Neuronal stem cell (in vitro differentiated cells): ENCODE measurements at regions not wholly inside any gene's neighbourhood (a gene's known extent, or its start where the extent isn't known, plus 50 kb on each side); places are given as distances from the start of the nearest gene placed in this dataset.

ENCODE experiments used
- DNase-seq: peaks from one replicate; pipeline ENCODE4 v3.0.0-alpha.2; 2013; ENCODE audit warnings: low spot score
- H2AFZ ChIP-seq: one replicate; pipeline ENCODE4 v1.6.1; 2013; ENCODE audit warnings: mild to moderate bottlenecking, low read length, inconsistent platforms
- H2AK5ac ChIP-seq: 2 replicates; pipeline ENCODE4 v1.6.1; 2013; ENCODE audit warnings: low read depth, mild to moderate bottlenecking, inconsistent platforms, low read length, moderate library complexity, mixed read lengths
- H2BK120ac ChIP-seq: 2 replicates; pipeline ENCODE4 v1.6.1; 2013; ENCODE audit warnings: low read depth, mild to moderate bottlenecking, inconsistent platforms, low read length, moderate library complexity, mixed read lengths
- H2BK12ac ChIP-seq: one replicate; pipeline ENCODE4 v1.6.1; 2013; ENCODE audit warnings: low read length, inconsistent platforms
- H2BK15ac ChIP-seq: 2 replicates; pipeline ENCODE4 v1.6.1; 2013; ENCODE audit warnings: mild to moderate bottlenecking, low read length, inconsistent platforms, mixed read lengths
- H2BK5ac ChIP-seq: one replicate; pipeline ENCODE4 v1.6.1; 2013; ENCODE audit warnings: inconsistent platforms, mild to moderate bottlenecking, low read length, moderate library complexity
- H3K14ac ChIP-seq: one replicate; pipeline ENCODE4 v1.6.1; 2013; ENCODE audit warnings: low read length, inconsistent platforms
- H3K18ac ChIP-seq: 2 replicates; pipeline ENCODE4 v1.6.1; 2013; ENCODE audit warnings: low read length, inconsistent platforms
- H3K23ac ChIP-seq: 2 replicates; pipeline ENCODE4 v1.6.1; 2013; ENCODE audit warnings: low read depth, mild to moderate bottlenecking, mixed read lengths, low read length, inconsistent platforms; ENCODE audit not compliant: poor library complexity
- H3K27ac ChIP-seq: replicated peaks from 3 replicates; pipeline ENCODE4 v1.5.1; 2013; ENCODE audit warnings: low read length, inconsistent platforms
- H3K27me3 ChIP-seq, 3 experiments: 2 replicates each; pipeline ENCODE4 v1.6.1; 2013; ENCODE audit warnings: low read length in 3 of 3, mild to moderate bottlenecking in 2 of 3, inconsistent platforms in 1 of 3, low read depth in 1 of 3, mixed read lengths in 1 of 3, moderate library complexity in 1 of 3; ENCODE audit not compliant: control insufficient read depth in 3 of 3, insufficient read depth in 3 of 3
- H3K36me3 ChIP-seq, 2 donors: replicated peaks in 1 of 2; 2 replicates each; pipeline ENCODE4 v1.6.1; 2013; ENCODE audit warnings: low read length in 2 of 2; ENCODE audit not compliant: control insufficient read depth in 2 of 2, insufficient read depth in 2 of 2
- H3K4ac ChIP-seq: 2 replicates; pipeline ENCODE4 v1.6.1; 2013; ENCODE audit warnings: inconsistent platforms, mild to moderate bottlenecking, low read length, moderate library complexity
- H3K4me1 ChIP-seq, 2 donors: 1 replicate in 1 of 2; 2 replicates in 1 of 2; pipeline ENCODE4 v1.6.1; 2013; ENCODE audit warnings: low read length in 2 of 2, low read depth in 1 of 2; ENCODE audit not compliant: control insufficient read depth in 2 of 2, insufficient read depth in 1 of 2
- H3K4me2 ChIP-seq: one replicate; pipeline ENCODE4 v1.6.1; 2013; ENCODE audit warnings: mild to moderate bottlenecking, low read length, inconsistent platforms; ENCODE audit not compliant: insufficient read depth, poor library complexity, severe bottlenecking
- H3K4me3 ChIP-seq, 2 donors: 2 replicates each; pipeline ENCODE4 v1.5.1; 2013; ENCODE audit warnings: low read length in 2 of 2, mild to moderate bottlenecking in 2 of 2, inconsistent platforms in 1 of 2, moderate library complexity in 1 of 2
- H3K79me1 ChIP-seq: one replicate; pipeline ENCODE4 v1.6.1; 2013; ENCODE audit warnings: low read depth, mild to moderate bottlenecking, inconsistent platforms, low read length, moderate library complexity
- H3K9ac ChIP-seq: one replicate; pipeline ENCODE4 v1.6.1; 2013; ENCODE audit warnings: mild to moderate bottlenecking, low read depth, low read length, inconsistent platforms; ENCODE audit not compliant: poor library complexity
- H3K9me3 ChIP-seq, 2 donors: replicated peaks in 1 of 2; 2 replicates each; pipeline versions ENCODE3 to v1.6.1; 2013; ENCODE audit warnings: low read length in 2 of 2, mild to moderate bottlenecking in 2 of 2, inconsistent platforms in 1 of 2, low read depth in 1 of 2, mixed read lengths in 1 of 2, moderate library complexity in 1 of 2; ENCODE audit not compliant: control insufficient read depth in 2 of 2, insufficient read depth in 1 of 2
- H4K8ac ChIP-seq: one replicate; pipeline ENCODE4 v1.6.1; 2013; ENCODE audit warnings: low read depth, mild to moderate bottlenecking, inconsistent platforms, low read length, moderate library complexity
- H4K91ac ChIP-seq: one replicate; pipeline ENCODE4 v1.6.1; 2013; ENCODE audit warnings: low read length, low read depth, mild to moderate bottlenecking, inconsistent platforms; ENCODE audit not compliant: poor library complexity
- WGBS, 2 donors: extraction: QIAGEN DNeasy Blood & Tissue Kit; methylation state at CpG; one replicate each; pipeline ENCODE4 v1.1.7; 2013; ENCODE audit warnings: missing lambda C conversion rate in 2 of 2, mixed read lengths in 1 of 2; ENCODE audit not compliant: insufficient read length in 2 of 2, insufficient replicate concordance in 1 of 2; ENCODE audit errors: extremely low coverage in 2 of 2; 5-methylcytosine and 5-hydroxymethylcytosine counted together

GRCh38 chr14:106309423-106309822, 783.0 kb downstream of the TMEM121 start:
- no peaks in the 10 kb centered on the region for H3K36me3 ChIP-seq
- no peak for DNase-seq
- H3K9me3 ChIP-seq = peaks cover 3 to 32% of the 10 kb centered on the region in 2 donors
- H3K27me3 ChIP-seq = no peaks in the 10 kb centered on the region
- no peak overlapping the region for H4K91ac ChIP-seq
- no peak overlapping the region for H3K18ac ChIP-seq
- no peak overlapping the region for H2AK5ac ChIP-seq
- no peak overlapping the region for H3K14ac ChIP-seq
- no peaks in the 10 kb centered on the region for H3K79me1 ChIP-seq
- H4K8ac ChIP-seq = no peak overlapping the region
- no peak overlapping the region for H3K4me2 ChIP-seq
- no peak overlapping the region for H3K4ac ChIP-seq
- H3K9ac ChIP-seq = no peak overlapping the region
- no peaks in the 10 kb centered on the region for H3K4me1 ChIP-seq
- no peak overlapping the region for H3K27ac ChIP-seq
- H3K4me3 ChIP-seq = peak overlapping the region in 1 of 2 donors; percentile 46
- H2BK5ac ChIP-seq = no peak overlapping the region
- H2BK120ac ChIP-seq = no peak overlapping the region
- H2BK12ac ChIP-seq = no peak overlapping the region
- no peak overlapping the region for H2BK15ac ChIP-seq
- no peak overlapping the region for H2AFZ ChIP-seq
- no peak overlapping the region for H3K23ac ChIP-seq
- no CpG with 5 or more reads among the region's 2 CpGs for WGBS, 2 donors

DNA sequence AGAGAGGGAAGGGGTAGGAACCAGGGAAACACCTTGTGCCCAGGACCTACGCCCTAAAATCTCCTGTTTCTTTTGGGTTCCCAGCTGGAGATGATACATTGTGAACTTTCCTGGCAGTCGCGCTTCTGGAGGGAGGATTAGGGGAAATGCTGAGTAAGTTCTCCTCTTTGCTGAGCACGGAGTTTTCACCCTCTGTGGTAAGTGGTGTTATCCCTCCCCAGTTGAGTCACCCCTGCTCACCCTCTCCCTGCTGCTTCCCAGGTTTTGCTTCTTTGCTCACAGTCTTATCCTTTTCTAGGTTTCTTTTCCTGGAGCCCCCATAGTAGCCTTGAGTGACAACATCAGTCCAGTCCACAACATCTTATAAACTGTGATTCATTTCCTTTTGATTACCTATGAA, 789.1 kb downstream of the TMEM121 start:
- Histone ChIP-seq H2BK15ac (no peak overlapping the region), H2AFZ (no peak overlapping the region), H3K4me3 (no peak overlapping the region), H2AK5ac (no peak overlapping the region), H3K79me1 (no peaks in the 10 kb centered on the region), H3K9me3 (peaks cover 0 to 30% of the 10 kb centered on the region in 2 donors), H2BK5ac (no peak overlapping the region), H3K4me1 (no peaks in the 10 kb centered on the region), H3K4me2 (no peak overlapping the region), H3K36me3 (no peaks in the 10 kb centered on the region), H3K27ac (no peak overlapping the region), H3K23ac (no peak overlapping the region), H3K14ac (no peak overlapping the region), H4K8ac (no peak overlapping the region), H2BK12ac (no peak overlapping the region), H3K27me3 (no peaks in the 10 kb centered on the region), H4K91ac (no peak overlapping the region), H3K4ac (no peak overlapping the region), H2BK120ac (no peak overlapping the region), H3K9ac (no peak overlapping the region), H3K18ac (no peak overlapping the region)
- WGBS, 2 donors = no CpG with 5 or more reads among the region's 4 CpGs
- DNase-seq = no peak

- Histone ChIP-seq H3K79me1 (no peaks in the 10 kb centered on the region), H2AFZ (no peak overlapping the region), H2AK5ac (no peak overlapping the region), H3K4me2 (no peak overlapping the region), H3K9ac (no peak overlapping the region), H4K91ac (no peak overlapping the region), H3K4ac (no peak overlapping the region), H3K27me3 (no peaks in the 10 kb centered on the region), H3K36me3 (no peaks in the 10 kb centered on the region), H3K9me3 (peaks cover 0 to 36% of the 10 kb centered on the region in 2 donors), H2BK12ac (no peak overlapping the region), H3K14ac (no peak overlapping the region), H2BK15ac (no peak overlapping the region), H3K4me1 (no peaks in the 10 kb centered on the region), H3K18ac (no peak overlapping the region), H2BK5ac (no peak overlapping the region), H4K8ac (no peak overlapping the region), H3K23ac (no peak overlapping the region), H3K27ac (no peak overlapping the region), H2BK120ac (no peak overlapping the region), H3K4me3 (peak overlapping the region in 1 of 2 donors; percentile 54)
- no peak for DNase-seq
- no CpG with 5 or more reads among the region's 5 CpGs for WGBS, 2 donors
Measured at GRCh38 chr14:106317593-106317992, 791.2 kb downstream of the TMEM121 start.

DNA sequence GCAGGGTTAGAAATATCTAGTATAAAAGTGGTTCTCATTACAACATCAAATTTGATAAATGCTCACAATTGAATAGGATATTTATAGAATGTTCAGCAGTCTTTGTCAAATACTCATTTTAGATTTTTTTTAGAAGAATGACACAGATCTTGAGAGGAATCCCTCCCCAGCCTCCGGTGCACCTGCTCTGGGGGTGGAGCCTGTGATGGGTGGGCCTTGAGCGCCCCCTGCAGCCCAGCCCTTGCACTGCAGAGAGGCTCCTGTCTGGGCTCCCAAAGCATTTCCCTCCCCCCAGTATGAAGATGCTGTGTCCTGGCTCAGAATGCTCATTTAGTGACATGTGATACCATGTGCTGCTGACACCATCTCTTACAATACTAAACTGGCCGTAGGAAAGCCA, 792.3 kb downstream of the TMEM121 start:
- no peak overlapping the region for H3K4me2 ChIP-seq
- no peak overlapping the region for H4K8ac ChIP-seq
- H3K4me1 ChIP-seq = no peaks in the 10 kb centered on the region
- H3K9ac ChIP-seq = no peak overlapping the region
- H3K18ac ChIP-seq = no peak overlapping the region
- no peak overlapping the region for H3K27ac ChIP-seq
- H3K14ac ChIP-seq = no peak overlapping the region
- WGBS, 2 donors = no CpG with 5 or more reads among the region's 3 CpGs
- no peak overlapping the region for H2BK12ac ChIP-seq
- H3K36me3 ChIP-seq = no peaks in the 10 kb centered on the region
- no peak overlapping the region for H4K91ac ChIP-seq
- no peak overlapping the region for H3K4me3 ChIP-seq
- H3K27me3 ChIP-seq = no peaks in the 10 kb centered on the region
- no peak overlapping the region for H3K23ac ChIP-seq
- H2BK120ac ChIP-seq = no peak overlapping the region
- no peak overlapping the region for H2AFZ ChIP-seq
- peaks cover 0 to 38% of the 10 kb centered on the region in 2 donors for H3K9me3 ChIP-seq
- no peaks in the 10 kb centered on the region for H3K79me1 ChIP-seq
- no peak overlapping the region for H2AK5ac ChIP-seq
- no peak overlapping the region for H3K4ac ChIP-seq
- no peak for DNase-seq
- H2BK15ac ChIP-seq = no peak overlapping the region
- H2BK5ac ChIP-seq = no peak overlapping the region
